Retinal pigment epithelial cell (primary cell): ENCODE measurements at regions not wholly inside any gene's neighbourhood (a gene's known extent, or its start where the extent isn't known, plus 50 kb on each side); places are given as distances from the start of the nearest gene placed in this dataset.

Source experiments
- DNase-seq: peaks from one replicate; pipeline ENCODE4 v3.0.0-alpha.2; 2010; ENCODE audit warnings: low read depth
- H3K4me3 ChIP-seq: 2 replicates; pipeline ENCODE4 v1.5.1; 2011; ENCODE audit warnings: mild to moderate bottlenecking, low read length, control low read depth, moderate library complexity
- TF ChIP-seq, protein P1 (sequence below): conservative IDR thresholded peaks from 2 replicates; pipeline ENCODE4 v1.5.1; 2011; ENCODE audit warnings: low read depth, low read length, control low read depth, inconsistent platforms

DNA sequence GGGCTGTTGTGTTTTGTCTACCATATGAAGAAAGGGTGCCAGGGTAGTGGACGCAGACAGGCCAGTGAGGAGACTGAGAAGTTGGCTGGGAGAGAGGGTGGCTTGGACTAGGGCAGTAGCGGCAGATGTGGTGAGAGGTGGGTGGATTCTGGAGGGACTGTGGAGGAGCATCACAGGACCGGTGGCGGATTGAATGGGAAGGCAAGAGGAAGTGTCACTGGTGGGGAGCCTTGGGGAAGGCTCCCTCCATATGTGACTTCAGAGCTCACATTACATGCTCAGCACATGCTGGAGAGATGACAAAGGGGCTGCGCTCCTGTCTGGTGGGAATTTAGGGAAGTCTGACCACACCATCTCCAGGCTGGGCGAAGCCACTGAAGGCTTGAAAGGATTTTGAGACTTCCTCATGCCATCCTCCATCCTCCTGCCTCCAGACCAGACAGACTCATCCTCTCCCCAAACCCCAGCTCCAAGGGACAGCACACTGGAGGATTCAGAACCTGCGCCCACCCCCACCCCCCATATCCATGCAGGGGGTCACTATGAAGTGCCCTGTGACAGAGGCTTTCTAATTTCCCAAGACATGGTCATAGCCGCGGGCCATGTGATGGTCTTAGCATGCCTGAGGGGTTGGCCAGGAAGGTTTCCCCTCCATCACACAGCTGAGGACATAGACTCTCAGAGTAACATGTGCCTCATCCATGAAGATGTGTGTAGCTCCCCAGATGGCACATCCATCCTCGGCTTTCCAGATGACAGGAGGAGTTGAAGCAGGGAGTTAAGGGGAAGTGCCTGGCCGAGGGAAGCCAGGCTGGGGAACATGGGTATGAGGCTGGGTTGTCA is 138.8 kb upstream of the WNT4 start:
- no peak overlapping the region for H3K4me3 ChIP-seq
- DNase-seq = no peak
- TF ChIP-seq, protein P1, sequence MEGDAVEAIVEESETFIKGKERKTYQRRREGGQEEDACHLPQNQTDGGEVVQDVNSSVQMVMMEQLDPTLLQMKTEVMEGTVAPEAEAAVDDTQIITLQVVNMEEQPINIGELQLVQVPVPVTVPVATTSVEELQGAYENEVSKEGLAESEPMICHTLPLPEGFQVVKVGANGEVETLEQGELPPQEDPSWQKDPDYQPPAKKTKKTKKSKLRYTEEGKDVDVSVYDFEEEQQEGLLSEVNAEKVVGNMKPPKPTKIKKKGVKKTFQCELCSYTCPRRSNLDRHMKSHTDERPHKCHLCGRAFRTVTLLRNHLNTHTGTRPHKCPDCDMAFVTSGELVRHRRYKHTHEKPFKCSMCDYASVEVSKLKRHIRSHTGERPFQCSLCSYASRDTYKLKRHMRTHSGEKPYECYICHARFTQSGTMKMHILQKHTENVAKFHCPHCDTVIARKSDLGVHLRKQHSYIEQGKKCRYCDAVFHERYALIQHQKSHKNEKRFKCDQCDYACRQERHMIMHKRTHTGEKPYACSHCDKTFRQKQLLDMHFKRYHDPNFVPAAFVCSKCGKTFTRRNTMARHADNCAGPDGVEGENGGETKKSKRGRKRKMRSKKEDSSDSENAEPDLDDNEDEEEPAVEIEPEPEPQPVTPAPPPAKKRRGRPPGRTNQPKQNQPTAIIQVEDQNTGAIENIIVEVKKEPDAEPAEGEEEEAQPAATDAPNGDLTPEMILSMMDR = no peak

DNA sequence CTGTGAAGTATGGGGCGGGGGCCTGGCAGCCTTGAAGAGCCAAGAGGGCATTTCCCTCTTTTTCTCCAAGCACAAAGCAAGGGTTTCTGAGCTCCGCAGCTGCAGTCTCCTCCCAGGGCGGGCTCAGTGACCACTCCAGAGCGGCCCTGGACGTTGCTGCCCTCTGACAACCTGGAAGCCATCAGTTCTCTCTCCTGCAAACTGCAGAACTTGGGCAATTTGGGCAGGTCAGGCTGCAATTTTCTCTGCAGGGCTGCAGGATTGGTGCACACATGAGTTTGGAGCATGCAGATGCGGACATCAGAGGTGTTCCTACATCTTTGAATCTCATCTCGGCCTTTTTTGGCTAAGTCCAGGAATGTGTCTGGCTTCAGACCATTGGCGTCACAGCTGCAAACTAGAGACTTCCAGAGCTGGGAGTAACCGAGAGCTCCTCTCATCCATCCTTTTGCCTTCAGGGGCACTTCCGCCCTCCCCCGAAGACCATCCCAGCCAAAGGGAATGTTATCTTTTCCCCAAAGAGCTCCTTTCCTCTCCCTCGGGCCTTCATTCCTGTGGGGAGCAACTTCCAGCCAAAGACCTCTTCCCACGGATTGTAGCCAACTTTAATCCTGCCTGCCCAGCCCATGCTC is 139.6 kb upstream of the WNT4 start:
- no peak for DNase-seq
- no peak overlapping the region for H3K4me3 ChIP-seq
- TF ChIP-seq, protein P1 = no peak

DNA sequence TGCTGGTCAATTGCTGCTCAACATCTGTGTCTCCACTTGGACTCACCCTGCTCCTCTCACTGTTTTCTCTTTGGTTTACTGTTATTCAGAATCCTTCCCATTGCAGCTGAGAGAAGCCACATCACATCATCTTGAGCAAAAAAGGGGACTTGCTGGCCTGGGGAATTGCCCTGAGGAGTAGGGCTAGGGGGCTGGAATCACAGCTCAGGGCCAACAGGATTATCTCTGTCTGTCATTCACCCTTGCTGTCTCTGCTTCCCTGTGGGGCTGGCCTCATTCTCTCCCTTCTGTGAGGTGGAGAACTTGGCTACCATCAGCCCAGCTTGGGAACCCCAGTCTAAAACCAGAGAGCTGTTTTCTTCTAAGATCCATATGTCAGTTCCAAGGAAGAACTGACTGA is 140.7 kb upstream of the WNT4 start:
- no peak overlapping the region for H3K4me3 ChIP-seq
- DNase-seq = no peak
- TF ChIP-seq, protein P1 = no peak

DNA sequence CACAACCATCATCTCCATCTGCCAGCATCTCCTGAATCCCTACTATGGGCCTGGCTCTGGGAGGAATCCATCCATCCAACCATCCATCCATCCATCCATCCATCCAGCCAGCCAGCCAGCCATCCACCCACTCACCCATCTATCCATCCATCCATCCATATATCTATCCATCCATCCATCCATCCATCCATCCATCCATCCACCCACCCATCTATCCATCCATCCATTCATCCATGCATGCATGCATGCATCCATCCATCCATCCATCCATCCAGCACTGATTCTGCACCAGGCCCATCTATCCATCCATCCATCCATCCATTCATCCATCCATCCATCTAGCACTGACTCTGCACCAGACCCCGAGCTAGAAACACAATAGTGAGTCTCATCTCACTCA is 141.3 kb upstream of the WNT4 start:
- DNase-seq = no peak
- H3K4me3 ChIP-seq = no peak overlapping the region
- TF ChIP-seq, protein P1 = no peak

DNA sequence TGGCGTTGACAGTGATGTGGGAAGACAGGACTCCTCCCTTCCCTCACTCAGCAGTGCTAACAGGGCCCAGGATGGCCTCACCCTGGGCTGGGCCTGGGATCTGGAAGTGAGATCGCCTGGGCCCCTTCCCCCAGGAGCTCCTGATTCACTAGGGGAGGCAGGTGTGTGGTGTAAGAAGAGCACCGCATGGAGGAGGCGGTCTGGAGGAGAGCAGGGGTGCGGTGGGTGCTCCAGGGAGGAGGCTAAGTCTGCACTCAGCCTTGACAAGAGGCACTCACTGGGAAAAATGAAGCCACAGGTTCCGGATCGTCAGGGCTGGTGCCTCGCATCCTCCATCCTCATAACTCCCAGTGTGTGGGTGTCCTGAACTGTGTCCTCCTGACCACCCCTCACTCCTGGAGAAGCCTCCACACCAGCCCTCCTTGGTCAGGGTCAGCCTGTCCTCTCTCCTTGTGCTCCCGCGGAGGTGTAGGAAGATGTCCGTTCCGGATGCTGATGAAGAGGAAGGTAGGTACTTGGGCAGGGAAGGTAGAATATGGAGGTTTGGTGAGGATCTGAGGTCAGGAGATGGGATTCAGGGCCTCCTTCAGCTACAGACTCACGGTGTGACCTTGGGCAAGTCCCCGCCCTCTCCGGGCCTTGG is 142.1 kb upstream of the WNT4 start:
- TF ChIP-seq, protein P1 = no peak
- DNase-seq = no peak

DNA sequence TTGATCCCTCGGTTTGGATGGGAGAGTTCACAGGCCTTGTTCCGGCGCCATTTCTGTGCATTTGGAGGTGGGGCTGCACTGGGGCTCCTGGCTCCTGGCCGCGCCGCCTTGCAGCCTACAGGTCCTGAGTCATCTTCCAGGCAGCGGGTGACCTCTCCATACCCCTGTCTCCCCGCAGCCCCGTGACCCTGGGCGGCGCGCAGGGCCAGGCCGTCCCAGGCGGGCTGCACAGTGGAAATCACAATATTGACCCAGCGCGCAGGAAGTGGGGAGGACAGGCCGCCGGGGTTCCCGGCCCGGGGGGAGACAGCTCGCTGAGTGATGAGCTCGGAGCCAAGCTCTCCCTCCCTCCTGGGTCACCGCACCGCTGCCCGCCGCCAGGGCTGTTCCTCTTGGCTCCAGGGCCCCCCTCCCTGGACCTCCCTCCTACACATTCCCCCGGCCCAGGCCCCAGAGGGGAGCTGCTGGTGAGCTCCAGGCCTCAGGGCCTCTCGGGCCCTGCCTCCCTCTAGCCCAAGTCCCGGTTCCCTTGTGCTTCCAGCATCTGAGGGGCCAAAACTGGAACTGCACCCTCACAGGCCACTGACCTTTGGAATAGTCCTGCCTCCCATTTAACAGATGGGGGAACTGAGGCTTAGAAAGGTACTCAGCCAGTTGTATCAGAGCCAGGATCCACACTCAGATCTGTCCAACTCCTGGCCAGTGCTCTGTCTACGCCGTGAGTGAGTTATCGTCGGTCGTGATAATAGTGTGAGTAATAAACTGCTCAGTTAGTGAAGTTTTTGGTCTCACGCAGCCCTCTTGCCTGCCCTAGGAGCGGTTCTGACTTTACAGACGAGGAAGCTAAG is 142.9 kb upstream of the WNT4 start:
- H3K4me3 ChIP-seq = no peak overlapping the region
- DNase-seq = no peak
- TF ChIP-seq, protein P1 = no peak

More for the DNA sequence above, 142.1 kb upstream of the WNT4 start:
- no peak overlapping the region for H3K4me3 ChIP-seq
